ENCODE measurements at regions not wholly inside any gene's neighbourhood (a gene's known extent, or its start where the extent isn't known, plus 50 kb on each side); places are given as distances from the start of the nearest gene placed in this dataset.

- Histone ChIP-seq H3K36me3 (no peaks in the 10 kb centered on the region), H3K27ac (peak overlapping the region in 2 of 4 donors; percentile 59 to 60), H3K4me1 (peaks cover 9 to 20% (median 15%) of the 10 kb centered on the region in 3 donors), H3K27me3 (no peaks in the 10 kb centered on the region), H3K4me3 (no peak overlapping the region), H3K9me3 (peaks cover 0 to 7% (median 0%) of the 10 kb centered on the region in 4 donors)
- DNase-seq (no peak), FAIRE-seq (no peak), ATAC-seq (peak; percentile 94 to 97 (median 94))
- WGBS, 2 donors: 15 to 16% methylated on average over 4 of the region's 4 CpGs
- intact Hi-C loops (cut with DNase I): no loop called here
- TF ChIP-seq, protein P1, sequence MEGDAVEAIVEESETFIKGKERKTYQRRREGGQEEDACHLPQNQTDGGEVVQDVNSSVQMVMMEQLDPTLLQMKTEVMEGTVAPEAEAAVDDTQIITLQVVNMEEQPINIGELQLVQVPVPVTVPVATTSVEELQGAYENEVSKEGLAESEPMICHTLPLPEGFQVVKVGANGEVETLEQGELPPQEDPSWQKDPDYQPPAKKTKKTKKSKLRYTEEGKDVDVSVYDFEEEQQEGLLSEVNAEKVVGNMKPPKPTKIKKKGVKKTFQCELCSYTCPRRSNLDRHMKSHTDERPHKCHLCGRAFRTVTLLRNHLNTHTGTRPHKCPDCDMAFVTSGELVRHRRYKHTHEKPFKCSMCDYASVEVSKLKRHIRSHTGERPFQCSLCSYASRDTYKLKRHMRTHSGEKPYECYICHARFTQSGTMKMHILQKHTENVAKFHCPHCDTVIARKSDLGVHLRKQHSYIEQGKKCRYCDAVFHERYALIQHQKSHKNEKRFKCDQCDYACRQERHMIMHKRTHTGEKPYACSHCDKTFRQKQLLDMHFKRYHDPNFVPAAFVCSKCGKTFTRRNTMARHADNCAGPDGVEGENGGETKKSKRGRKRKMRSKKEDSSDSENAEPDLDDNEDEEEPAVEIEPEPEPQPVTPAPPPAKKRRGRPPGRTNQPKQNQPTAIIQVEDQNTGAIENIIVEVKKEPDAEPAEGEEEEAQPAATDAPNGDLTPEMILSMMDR (IDR thresholded peaks at IDR 0.05): no peak
Measured at GRCh38 chr10:4725917-4726606, 99.9 kb upstream of the AKR1E2 start.

- no peak for ATAC-seq
- Histone ChIP-seq H3K36me3 (no peaks in the 10 kb centered on the region), H3K4me1 (peaks cover 9 to 20% (median 15%) of the 10 kb centered on the region in 3 donors), H3K27ac (no peak overlapping the region), H3K27me3 (peaks cover 0 to under 1% (median 0%) of the 10 kb centered on the region in 4 donors), H3K4me3 (no peak overlapping the region), H3K9me3 (peaks cover 0 to 4% (median 0%) of the 10 kb centered on the region in 4 donors)
- FAIRE-seq: peak; percentile 41
- TF ChIP-seq, protein P1 (IDR thresholded peaks at IDR 0.05): no peak
- no peak for DNase-seq
- intact Hi-C loops (cut with DNase I): no loop called here
Measured at GRCh38 chr10:4723860-4724259, 102.1 kb upstream of the AKR1E2 start.

- WGBS, 2 donors: 85 to 89% methylated on average over 3 of the region's 3 CpGs
- Histone ChIP-seq H3K27me3 (peaks cover 0 to 3% (median 0%) of the 10 kb centered on the region in 4 donors), H3K27ac (no peak overlapping the region), H3K4me3 (no peak overlapping the region), H3K9me3 (peaks cover 0 to 3% (median 0%) of the 10 kb centered on the region in 4 donors), H3K4me1 (peaks cover 9 to 20% (median 15%) of the 10 kb centered on the region in 3 donors), H3K36me3 (no peaks in the 10 kb centered on the region)
- TF ChIP-seq, protein P1 (IDR thresholded peaks at IDR 0.05): no peak
- intact Hi-C loops (cut with DNase I): no loop called here
- ATAC-seq (peak in 3 of 4 donors; percentile 36 to 45 (median 37)), FAIRE-seq (no peak), DNase-seq (no peak)
Measured at GRCh38 chr10:4721999-4722753, 103.8 kb upstream of the AKR1E2 start.

DNA sequence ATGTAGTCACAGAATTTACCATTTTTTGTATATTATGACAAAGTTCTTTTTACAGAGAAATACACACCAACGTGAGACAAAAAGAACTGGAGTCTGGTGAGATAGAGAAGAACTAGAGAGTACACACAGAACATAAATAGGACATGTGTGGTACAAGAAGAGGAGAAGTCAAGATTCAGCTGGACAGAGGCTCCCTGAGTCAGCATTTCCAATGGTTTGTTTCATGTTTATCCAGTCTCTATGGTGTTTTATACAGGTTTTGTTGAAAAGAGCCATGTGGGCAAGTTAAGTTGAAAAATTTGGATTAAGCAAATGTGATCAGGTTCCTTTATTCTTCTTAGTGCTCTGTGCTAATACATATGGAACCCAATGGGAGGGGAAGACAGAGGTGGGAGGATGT is 105.5 kb upstream of the AKR1E2 start:
- Histone ChIP-seq H3K4me3 (no peak overlapping the region), H3K4me1 (peaks cover under 1 to 9% (median 6%) of the 10 kb centered on the region in 3 donors), H3K36me3 (no peaks in the 10 kb centered on the region), H3K9me3 (peaks cover 0 to 3% (median 0%) of the 10 kb centered on the region in 4 donors), H3K27me3 (peaks cover 0 to 3% (median 0%) of the 10 kb centered on the region in 4 donors), H3K27ac (no peak overlapping the region)
- DNase-seq (no peak), FAIRE-seq (no peak), ATAC-seq (no peak)
- 0 to 56% methylated on average over 1 of the region's 1 CpG for WGBS, 2 donors
- TF ChIP-seq, protein P1 (IDR thresholded peaks at IDR 0.05): no peak
- intact Hi-C loops (cut with DNase I): no loop called here

Data from pancreas (tissue), 10 donors.